NCI-H748 (cell line): ENCODE measurements at regions not wholly inside any gene's neighbourhood (a gene's known extent, or its start where the extent isn't known, plus 50 kb on each side); places are given as distances from the start of the nearest gene placed in this dataset.

Experiments
- DNase-seq: peaks from one replicate; lab custom pipeline; 2025; ENCODE audit not compliant: unreplicated experiment; lab: John Stamatoyannopoulos, UW

- DNase-seq, result peak; percentile 97
Measured at GRCh38 chr5:93800988-93801811, 59.8 kb upstream of the POU5F2 start.

- peak; percentile 88 for DNase-seq
Measured at GRCh38 chr5:93794954-93795353, 53.6 kb upstream of the POU5F2 start.

GRCh38 chr5:93793159-93793781 lies 51.9 kb upstream of the POU5F2 start:
- DNase-seq, result peak; percentile 22

- DNase-seq, result peak; percentile 88
Measured at GRCh38 chr5:93791518-93791972, 50.1 kb upstream of the POU5F2 start.
